ENCODE measurements at regions not wholly inside any gene's neighbourhood (a gene's known extent, or its start where the extent isn't known, plus 50 kb on each side); places are given as distances from the start of the nearest gene placed in this dataset.

- Histone ChIP-seq H3K27me3 (ENCODE audit: insufficient read depth, low read depth) (no peaks in the 10 kb centered on the region), H2AFZ (ENCODE audit: low read depth) (no peak overlapping the region), H3K36me3 (ENCODE audit: insufficient read depth) (no peaks in the 10 kb centered on the region), H3K9ac (no peak overlapping the region), H4K20me1 (ENCODE audit: insufficient read depth) (no peaks in the 10 kb centered on the region), H3K27ac (no peak overlapping the region), H3K79me2 (ENCODE audit: insufficient read depth, low read depth) (no peaks in the 10 kb centered on the region), H3K4me2 (no peak overlapping the region), H3K4me3 (IDR thresholded peaks at IDR 0.05; ENCODE audit: insufficient read depth, low read depth, low read length) (no peak overlapping the region), H3K4me1 (ENCODE audit: low read depth, poor library complexity, severe bottlenecking) (no peaks in the 10 kb centered on the region)
- no peak for TF ChIP-seq CTCF (conservative IDR thresholded peaks at IDR 0.05; ENCODE audit: low read depth, low read length)
These were observed 320.1 kb downstream of the PTTG2 start for GRCh38 chr4:38280323-38280706.

GRCh38 chr4:38281371-38282071 lies 321.3 kb downstream of the PTTG2 start:
- no peaks in the 10 kb centered on the region for H3K36me3 ChIP-seq (ENCODE audit: insufficient read depth)
- H2AFZ ChIP-seq (ENCODE audit: low read depth) = no peak overlapping the region
- H3K4me3 ChIP-seq (IDR thresholded peaks at IDR 0.05; ENCODE audit: insufficient read depth, low read depth, low read length) = no peak overlapping the region
- H3K4me2 ChIP-seq = no peak overlapping the region
- no peaks in the 10 kb centered on the region for H3K27me3 ChIP-seq (ENCODE audit: insufficient read depth, low read depth)
- no peak for TF ChIP-seq CTCF (conservative IDR thresholded peaks at IDR 0.05; ENCODE audit: low read depth, low read length)
- H4K20me1 ChIP-seq (ENCODE audit: insufficient read depth) = no peaks in the 10 kb centered on the region
- H3K9ac ChIP-seq = no peak overlapping the region
- no peaks in the 10 kb centered on the region for H3K79me2 ChIP-seq (ENCODE audit: insufficient read depth, low read depth)
- H3K4me1 ChIP-seq (ENCODE audit: low read depth, poor library complexity, severe bottlenecking) = no peaks in the 10 kb centered on the region
- H3K27ac ChIP-seq = no peak overlapping the region

GRCh38 chr4:38283724-38284123 lies 323.5 kb downstream of the PTTG2 start:
- H3K4me2 ChIP-seq = no peak overlapping the region
- H3K27ac ChIP-seq = no peak overlapping the region
- no peak overlapping the region for H3K4me3 ChIP-seq (IDR thresholded peaks at IDR 0.05; ENCODE audit: insufficient read depth, low read depth, low read length)
- H3K27me3 ChIP-seq (ENCODE audit: insufficient read depth, low read depth) = no peaks in the 10 kb centered on the region
- H4K20me1 ChIP-seq (ENCODE audit: insufficient read depth) = no peaks in the 10 kb centered on the region
- TF ChIP-seq CTCF (conservative IDR thresholded peaks at IDR 0.05; ENCODE audit: low read depth, low read length) = no peak
- no peaks in the 10 kb centered on the region for H3K79me2 ChIP-seq (ENCODE audit: insufficient read depth, low read depth)
- H3K36me3 ChIP-seq (ENCODE audit: insufficient read depth) = no peaks in the 10 kb centered on the region
- H2AFZ ChIP-seq (ENCODE audit: low read depth) = no peak overlapping the region
- no peak overlapping the region for H3K9ac ChIP-seq
- H3K4me1 ChIP-seq (ENCODE audit: low read depth, poor library complexity, severe bottlenecking) = no peaks in the 10 kb centered on the region

GRCh38 chr4:38284294-38285030 lies 324.3 kb downstream of the PTTG2 start:
- TF ChIP-seq CTCF (conservative IDR thresholded peaks at IDR 0.05; ENCODE audit: low read depth, low read length) = no peak
- Histone ChIP-seq H4K20me1 (ENCODE audit: insufficient read depth) (no peaks in the 10 kb centered on the region), H3K9ac (no peak overlapping the region), H3K4me2 (no peak overlapping the region), H2AFZ (ENCODE audit: low read depth) (no peak overlapping the region), H3K4me3 (IDR thresholded peaks at IDR 0.05; ENCODE audit: insufficient read depth, low read depth, low read length) (no peak overlapping the region), H3K36me3 (ENCODE audit: insufficient read depth) (no peaks in the 10 kb centered on the region), H3K79me2 (ENCODE audit: insufficient read depth, low read depth) (no peaks in the 10 kb centered on the region), H3K27me3 (ENCODE audit: insufficient read depth, low read depth) (no peaks in the 10 kb centered on the region), H3K27ac (no peak overlapping the region), H3K4me1 (ENCODE audit: low read depth, poor library complexity, severe bottlenecking) (no peaks in the 10 kb centered on the region)

Measured in KMS-11 (cell line).